Prostate gland (tissue), 2 donors: ENCODE measurements at regions not wholly inside any gene's neighbourhood (a gene's known extent, or its start where the extent isn't known, plus 50 kb on each side); places are given as distances from the start of the nearest gene placed in this dataset.

Experiments
- DNase-seq: peaks from one replicate; pipeline ENCODE4 v3.0.0-alpha.2; 2019; ENCODE audit warnings: low spot score
- H3K27ac ChIP-seq, 2 donors: fragments of 200-600 bp; sonication (generic); 2 replicates each; pipeline ENCODE4 v1.5.1; 2017 to 2019
- H3K27me3 ChIP-seq: fragments of 200-600 bp; sonication (generic); replicated peaks from 2 replicates; pipeline ENCODE4 v1.5.1; 2019; ENCODE audit not compliant: insufficient read depth
- H3K36me3 ChIP-seq, 2 donors: fragments of 200-600 bp; sonication (generic); 1 replicate in 1 of 2; 2 replicates in 1 of 2; pipeline versions ENCODE4 v1.5.1 to v1.8.1; 2017 to 2019
- H3K4me1 ChIP-seq: fragments of 200-600 bp; sonication (generic); replicated peaks from 2 replicates; pipeline ENCODE4 v1.5.1; 2019
- H3K4me3 ChIP-seq, 2 donors: fragments of 200-600 bp; sonication (generic); 2 replicates each; pipeline ENCODE4 v1.5.1; 2017 to 2019
- H3K9me3 ChIP-seq: fragments of 200-600 bp; sonication (generic); 2 replicates; pipeline ENCODE4 v1.5.1; 2017
- CTCF ChIP-seq, 4 experiments: fragments of 200-600 bp in 2 of 4; fragments of 450-650 bp in 2 of 4; sonication (generic) in 2 of 4; IDR thresholded peaks; 1 replicate in 3 of 4; 2 replicates in 1 of 4; pipeline ENCODE4 v1.5.1; 2016 to 2019; ENCODE audit warnings: antibody characterized with exemption in 4 of 4, mild to moderate bottlenecking in 2 of 4, moderate library complexity in 2 of 4
- POLR2A ChIP-seq: fragments of 450-650 bp; IDR thresholded peaks from one replicate; pipeline ENCODE4 v1.6.1; 2016; ENCODE audit warnings: antibody characterized with exemption, mild to moderate bottlenecking
- POLR2AphosphoS5 ChIP-seq: sonication (generic); formaldehyde crosslinking; IDR thresholded peaks from one replicate; pipeline ENCODE4 v1.6.1; 2017; ENCODE audit warnings: antibody characterized with exemption
- WGBS: methylation state at CpG from one replicate; pipeline ENCODE4 v1.1.5; 2018; 5-methylcytosine and 5-hydroxymethylcytosine counted together
- intact Hi-C: fragments of 100-400 bp; cut with DNase I; formaldehyde crosslinking; loops from one replicate; pipeline ENCODE4 v1.14.2; 2022

DNA sequence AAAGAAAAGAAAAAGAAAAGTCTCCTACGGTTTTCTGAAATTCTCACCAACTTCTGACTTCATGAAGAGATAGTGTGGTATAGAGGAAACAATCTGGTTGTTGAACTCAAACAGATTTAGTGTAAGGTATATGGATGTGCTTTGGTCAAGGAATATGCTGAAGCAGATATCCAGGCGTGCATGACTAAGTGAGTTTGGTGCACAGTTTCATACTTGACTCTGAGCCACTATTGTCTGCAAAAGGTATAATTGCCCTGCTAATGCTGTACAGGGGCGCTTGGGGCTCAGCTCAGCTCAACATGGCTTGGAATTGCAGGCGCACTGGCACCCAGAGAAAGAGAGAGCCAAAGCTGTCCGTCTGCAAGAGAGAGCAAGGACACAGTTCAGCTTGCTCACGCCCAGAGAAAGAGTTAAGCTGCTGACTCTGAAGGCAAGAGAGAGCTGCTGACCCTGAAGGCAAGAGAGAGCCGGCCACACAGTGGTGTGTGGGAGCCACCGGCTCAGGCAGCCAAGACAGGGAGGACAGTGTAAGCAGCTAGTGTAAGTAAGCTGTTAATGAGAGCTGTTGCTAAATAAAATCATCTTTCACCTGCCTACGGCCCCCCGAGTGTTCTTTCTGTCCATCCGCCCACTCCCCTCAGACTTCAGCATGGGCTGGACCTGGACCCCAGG is 66.4 kb upstream of the SLC38A4 start:
- Histone ChIP-seq H3K36me3 (no peaks in the 10 kb centered on the region), H3K27me3 (no peaks in the 10 kb centered on the region), H3K4me3 (no peak overlapping the region), H3K9me3 (no peaks in the 10 kb centered on the region), H3K27ac (no peak overlapping the region), H3K4me1 (no peaks in the 10 kb centered on the region)
- no peak for TF ChIP-seq POLR2AphosphoS5
- TF ChIP-seq CTCF (IDR thresholded peaks at IDR 0.05): no peak
- no peak for TF ChIP-seq POLR2A
- intact Hi-C loops: no loop called here
- 74% methylated on average over 11 of the region's 11 CpGs for WGBS
- no peak for DNase-seq

DNA sequence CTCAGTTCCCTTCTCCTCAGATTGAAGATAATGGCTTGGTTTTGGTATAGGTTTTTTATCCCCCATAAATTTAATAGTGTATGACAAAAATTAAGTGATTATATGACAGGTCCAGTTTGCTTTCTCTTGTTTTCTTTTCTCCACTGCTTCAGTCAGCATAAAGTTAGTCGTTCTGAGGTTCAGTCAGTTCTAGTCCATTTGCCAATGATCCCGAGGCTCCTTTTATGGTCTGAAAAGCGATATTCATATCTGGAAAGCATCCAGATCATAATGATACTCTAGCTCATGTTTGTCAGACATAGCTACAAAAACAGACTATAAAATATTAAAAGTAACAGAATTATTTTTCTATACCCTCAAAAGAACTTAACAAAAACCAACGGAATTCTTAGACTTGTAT is 67.1 kb upstream of the SLC38A4 start:
- no peak for TF ChIP-seq POLR2A
- TF ChIP-seq CTCF (IDR thresholded peaks at IDR 0.05): no peak
- no peak for TF ChIP-seq POLR2AphosphoS5
- H3K9me3 ChIP-seq: no peaks in the 10 kb centered on the region
- 34% methylated on average over 4 of the region's 4 CpGs for WGBS
- H3K36me3 ChIP-seq: no peaks in the 10 kb centered on the region
- H3K4me3 ChIP-seq: no peak overlapping the region
- H3K27ac ChIP-seq: no peak overlapping the region
- intact Hi-C loops: no loop called here
- no peaks in the 10 kb centered on the region for H3K27me3 ChIP-seq
- H3K4me1 ChIP-seq: no peaks in the 10 kb centered on the region
- no peak for DNase-seq

- Histone ChIP-seq H3K9me3 (no peaks in the 10 kb centered on the region), H3K4me3 (no peak overlapping the region), H3K27me3 (no peaks in the 10 kb centered on the region), H3K27ac (no peak overlapping the region), H3K36me3 (no peaks in the 10 kb centered on the region), H3K4me1 (no peaks in the 10 kb centered on the region)
- intact Hi-C loops: no loop called here
- WGBS: 84% methylated on average over 1 of the region's 1 CpG
- no peak for DNase-seq
- no peak for TF ChIP-seq CTCF (IDR thresholded peaks at IDR 0.05)
- TF ChIP-seq POLR2AphosphoS5: no peak
- TF ChIP-seq POLR2A: no peak
These were observed 67.6 kb upstream of the SLC38A4 start for GRCh38 chr12:46893434-46893833.

DNA sequence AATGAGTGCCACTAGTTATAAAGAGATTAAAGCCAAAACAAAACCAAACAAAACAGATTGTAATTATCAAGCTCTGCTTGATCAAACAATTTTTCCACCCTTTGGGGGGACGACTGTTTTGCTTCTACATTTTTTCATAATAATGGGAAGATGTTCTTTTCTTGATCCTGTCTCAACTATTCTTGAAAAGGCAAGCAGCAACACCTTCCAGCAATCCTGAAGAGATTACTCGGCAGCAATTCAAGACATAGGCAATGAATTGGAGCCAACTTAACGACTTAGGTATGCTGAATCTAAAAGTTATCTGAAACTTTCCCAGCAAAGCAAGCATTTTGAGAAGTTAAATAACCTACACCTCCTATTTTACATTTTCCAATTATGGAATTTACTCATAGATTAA is 69.9 kb upstream of the SLC38A4 start:
- no peak for DNase-seq
- no peaks in the 10 kb centered on the region for H3K36me3 ChIP-seq
- intact Hi-C loops: no loop called here
- H3K27me3 ChIP-seq: no peaks in the 10 kb centered on the region
- H3K9me3 ChIP-seq: no peaks in the 10 kb centered on the region
- H3K4me3 ChIP-seq: no peak overlapping the region
- TF ChIP-seq POLR2AphosphoS5 (no peak), POLR2A (no peak), CTCF (IDR thresholded peaks at IDR 0.05) (no peak)
- H3K4me1 ChIP-seq: no peaks in the 10 kb centered on the region
- WGBS: 10% methylated on average over 3 of the region's 3 CpGs
- H3K27ac ChIP-seq: no peak overlapping the region

- no peak overlapping the region for H3K27ac ChIP-seq
- H3K4me1 ChIP-seq: no peaks in the 10 kb centered on the region
- H3K4me3 ChIP-seq: no peak overlapping the region
- no peaks in the 10 kb centered on the region for H3K27me3 ChIP-seq
- intact Hi-C loops: no loop called here
- TF ChIP-seq POLR2AphosphoS5: no peak
- no peak for TF ChIP-seq POLR2A
- TF ChIP-seq CTCF (IDR thresholded peaks at IDR 0.05): no peak
- 0% methylated on average over 1 of the region's 1 CpG for WGBS
- DNase-seq: no peak
- H3K9me3 ChIP-seq: no peaks in the 10 kb centered on the region
- no peaks in the 10 kb centered on the region for H3K36me3 ChIP-seq
These were observed 70.9 kb upstream of the SLC38A4 start for GRCh38 chr12:46896680-46897079.
